Chondrocyte (in vitro differentiated cells): ENCODE measurements at regions not wholly inside any gene's neighbourhood (a gene's known extent, or its start where the extent isn't known, plus 50 kb on each side); places are given as distances from the start of the nearest gene placed in this dataset.

Source experiments
- DNase-seq: peaks from one replicate; pipeline ENCODE4 v3.0.0; 2021; ENCODE audit warnings: mixed read lengths, low spot score
- H3K27ac Mint-ChIP-seq: one replicate; pipeline ENCODE4 v1.8.0; 2021; ENCODE audit warnings: mild to moderate bottlenecking, moderate library complexity, mixed read lengths; ENCODE audit not compliant: unreplicated experiment
- H3K27me3 Mint-ChIP-seq: 2 replicates; pipeline ENCODE4 v1.8.0; 2021; ENCODE audit warnings: low read depth, mixed read lengths
- H3K36me3 Mint-ChIP-seq: 2 replicates; pipeline ENCODE4 v1.8.0; 2021; ENCODE audit warnings: low read depth, mixed read lengths
- H3K4me1 Mint-ChIP-seq: 2 replicates; pipeline ENCODE4 v1.8.0; 2021; ENCODE audit warnings: low read depth, mild to moderate bottlenecking, mixed read lengths
- H3K4me3 Mint-ChIP-seq: one replicate; pipeline ENCODE4 v1.8.0; 2021; ENCODE audit warnings: mild to moderate bottlenecking, moderate library complexity, mixed read lengths; ENCODE audit not compliant: unreplicated experiment
- H3K9me3 Mint-ChIP-seq: 2 replicates; pipeline ENCODE4 v1.8.0; 2021; ENCODE audit warnings: low read depth, mixed read lengths
- TF ChIP-seq, protein P1 (sequence below): fragments of 200-600 bp; sonication (generic); IDR thresholded peaks from 2 replicates; pipeline ENCODE4 v1.5.0; 2021; ENCODE audit warnings: antibody characterized with exemption, mild to moderate bottlenecking, moderate library complexity

DNA sequence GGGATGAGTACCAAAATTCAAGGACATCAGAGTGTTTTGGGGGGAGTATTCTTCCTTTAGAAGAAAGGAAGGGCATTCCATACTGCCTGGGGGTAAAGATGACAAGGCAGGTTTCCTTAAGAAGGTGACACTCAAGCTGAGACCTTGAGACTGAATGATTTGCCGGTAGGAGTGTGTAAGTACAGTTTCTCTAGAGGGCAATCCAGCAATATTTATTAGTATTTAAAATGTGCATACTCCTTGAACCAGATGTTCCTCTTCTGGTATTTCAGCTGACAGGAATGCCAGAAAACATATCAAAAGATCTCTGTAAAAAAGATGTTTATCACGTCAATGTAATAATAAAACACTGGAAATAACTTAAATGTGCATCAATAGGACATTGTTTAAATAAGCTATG is 106.4 kb upstream of the TMCC3 start:
- Mint-ChIP-seq H3K27ac (no peak overlapping the region), H3K4me3 (no peak overlapping the region), H3K9me3 (no peaks in the 10 kb centered on the region), H3K27me3 (peaks cover 17% of the 10 kb centered on the region), H3K4me1 (peaks cover 12% of the 10 kb centered on the region), H3K36me3 (peaks cover 1% of the 10 kb centered on the region)
- TF ChIP-seq, protein P1, sequence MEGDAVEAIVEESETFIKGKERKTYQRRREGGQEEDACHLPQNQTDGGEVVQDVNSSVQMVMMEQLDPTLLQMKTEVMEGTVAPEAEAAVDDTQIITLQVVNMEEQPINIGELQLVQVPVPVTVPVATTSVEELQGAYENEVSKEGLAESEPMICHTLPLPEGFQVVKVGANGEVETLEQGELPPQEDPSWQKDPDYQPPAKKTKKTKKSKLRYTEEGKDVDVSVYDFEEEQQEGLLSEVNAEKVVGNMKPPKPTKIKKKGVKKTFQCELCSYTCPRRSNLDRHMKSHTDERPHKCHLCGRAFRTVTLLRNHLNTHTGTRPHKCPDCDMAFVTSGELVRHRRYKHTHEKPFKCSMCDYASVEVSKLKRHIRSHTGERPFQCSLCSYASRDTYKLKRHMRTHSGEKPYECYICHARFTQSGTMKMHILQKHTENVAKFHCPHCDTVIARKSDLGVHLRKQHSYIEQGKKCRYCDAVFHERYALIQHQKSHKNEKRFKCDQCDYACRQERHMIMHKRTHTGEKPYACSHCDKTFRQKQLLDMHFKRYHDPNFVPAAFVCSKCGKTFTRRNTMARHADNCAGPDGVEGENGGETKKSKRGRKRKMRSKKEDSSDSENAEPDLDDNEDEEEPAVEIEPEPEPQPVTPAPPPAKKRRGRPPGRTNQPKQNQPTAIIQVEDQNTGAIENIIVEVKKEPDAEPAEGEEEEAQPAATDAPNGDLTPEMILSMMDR: no peak
- no peak for DNase-seq

DNA sequence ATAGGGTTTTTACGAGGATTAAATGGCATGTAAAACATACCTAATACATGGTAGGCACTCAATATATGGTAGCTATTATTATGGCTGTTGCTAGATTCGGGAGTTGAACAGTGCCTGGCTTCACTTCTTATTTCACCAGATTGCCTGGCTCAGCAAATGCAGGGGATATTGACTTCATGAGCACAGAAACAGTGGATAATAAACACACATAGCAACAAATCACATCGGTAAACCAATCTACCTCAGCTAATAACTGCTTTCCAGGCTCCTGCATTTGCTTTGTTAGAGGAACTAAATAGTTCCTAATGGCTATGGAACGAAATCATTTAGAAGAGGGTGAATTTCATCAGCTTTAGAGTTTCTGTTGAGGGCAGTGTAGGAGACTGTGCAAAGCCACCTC is 105.2 kb upstream of the TMCC3 start:
- Mint-ChIP-seq H3K4me3 (no peak overlapping the region), H3K36me3 (peaks cover 1% of the 10 kb centered on the region), H3K4me1 (peaks cover 8% of the 10 kb centered on the region), H3K27ac (no peak overlapping the region), H3K9me3 (no peaks in the 10 kb centered on the region), H3K27me3 (peaks cover 21% of the 10 kb centered on the region)
- DNase-seq: no peak
- TF ChIP-seq, protein P1: no peak

DNA sequence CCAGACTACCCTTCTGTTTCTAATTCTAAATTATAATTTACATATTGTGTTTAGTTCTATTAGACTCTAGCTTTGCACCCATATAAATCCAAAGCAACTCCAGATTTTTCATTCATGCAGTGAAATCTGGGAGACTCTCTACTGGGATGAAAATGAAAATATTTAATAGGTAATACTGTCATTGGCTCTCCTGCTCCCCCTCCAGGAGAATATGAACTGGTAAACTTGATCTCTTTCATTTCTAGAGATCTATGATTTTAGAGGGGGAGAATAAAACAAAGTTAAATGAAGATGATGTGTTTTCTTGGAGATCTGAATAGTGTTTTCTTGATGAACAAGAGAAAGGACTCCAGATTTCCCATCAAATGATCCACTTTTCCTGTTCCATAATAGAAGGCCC is 104.3 kb upstream of the TMCC3 start:
- no peaks in the 10 kb centered on the region for H3K9me3 Mint-ChIP-seq
- TF ChIP-seq, protein P1: peak; percentile 67
- peaks cover 1% of the 10 kb centered on the region for H3K36me3 Mint-ChIP-seq
- no peak overlapping the region for H3K27ac Mint-ChIP-seq
- no peak for DNase-seq
- H3K27me3 Mint-ChIP-seq: peaks cover 24% of the 10 kb centered on the region
- H3K4me1 Mint-ChIP-seq: no peaks in the 10 kb centered on the region
- H3K4me3 Mint-ChIP-seq: no peak overlapping the region

DNA sequence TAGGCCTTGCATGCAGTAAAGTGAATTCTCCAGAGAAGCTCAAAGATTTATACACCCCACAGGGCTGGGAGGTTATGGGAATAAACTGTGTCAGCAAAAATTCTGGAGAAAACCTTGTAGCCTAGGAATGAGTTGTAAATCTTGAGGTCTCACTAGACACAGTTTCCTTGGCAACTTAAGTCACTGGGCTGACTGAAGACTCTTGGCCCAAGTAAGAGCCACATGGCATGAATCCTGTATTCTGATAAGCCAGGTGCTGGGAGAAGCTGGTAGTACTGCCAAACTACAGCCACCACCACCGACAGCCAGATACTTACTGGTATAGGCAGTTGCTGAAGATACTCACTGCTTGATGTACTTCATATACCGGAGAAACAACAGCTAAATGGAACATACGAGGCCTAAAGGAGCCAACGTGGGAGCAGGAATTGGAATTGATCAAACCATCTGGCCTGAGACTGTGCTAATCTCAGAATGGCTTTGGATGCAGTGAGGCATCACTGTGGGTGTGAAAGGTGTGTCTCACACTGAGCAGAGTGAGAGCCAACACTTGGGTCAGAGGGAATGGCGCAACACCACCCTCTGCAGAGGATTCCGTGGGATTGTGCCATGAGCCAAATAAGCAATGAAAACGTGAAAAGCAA is 102.8 kb upstream of the TMCC3 start:
- DNase-seq: no peak
- TF ChIP-seq, protein P1: no peak
- H3K27ac Mint-ChIP-seq: no peak overlapping the region

DNA sequence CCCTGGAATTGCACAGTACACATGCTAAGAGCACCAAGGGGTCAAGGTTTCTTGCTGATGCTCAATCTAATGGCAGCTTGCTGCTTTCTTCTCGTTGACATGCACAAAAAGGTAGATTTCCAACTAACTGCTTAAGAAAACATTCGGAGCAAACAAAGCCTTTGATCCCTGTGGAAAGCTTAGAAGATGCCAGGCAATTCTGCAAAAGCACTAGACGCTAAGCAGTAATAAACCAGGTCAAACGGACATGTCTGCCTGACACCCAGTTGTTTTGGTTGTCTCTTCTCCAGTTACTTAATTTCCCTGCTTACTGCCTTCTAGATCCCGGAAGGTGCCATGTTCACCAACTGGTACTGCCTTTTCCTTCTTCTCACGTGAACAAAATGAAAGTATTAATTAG is 100.5 kb upstream of the TMCC3 start:
- no peak for DNase-seq
- Mint-ChIP-seq H3K27me3 (peaks cover 34% of the 10 kb centered on the region), H3K27ac (no peak overlapping the region), H3K4me3 (no peak overlapping the region), H3K4me1 (no peaks in the 10 kb centered on the region), H3K9me3 (no peaks in the 10 kb centered on the region), H3K36me3 (peaks cover 1% of the 10 kb centered on the region)
- TF ChIP-seq, protein P1: no peak

More for the DNA sequence above, 102.8 kb upstream of the TMCC3 start:
- H3K27me3 Mint-ChIP-seq: peaks cover 27% of the 10 kb centered on the region
- H3K36me3 Mint-ChIP-seq: peaks cover 1% of the 10 kb centered on the region
- H3K4me3 Mint-ChIP-seq: no peak overlapping the region
- H3K4me1 Mint-ChIP-seq: no peaks in the 10 kb centered on the region
- no peaks in the 10 kb centered on the region for H3K9me3 Mint-ChIP-seq
